Right lobe of liver (tissue), 4 donors: ENCODE measurements at regions not wholly inside any gene's neighbourhood (a gene's known extent, or its start where the extent isn't known, plus 50 kb on each side); places are given as distances from the start of the nearest gene placed in this dataset.

Experiments
- CTCF ChIP-seq, 4 donors: fragments of 200-600 bp in 3 of 4; fragments of 450-650 bp in 1 of 4; IDR thresholded peaks; one replicate each; pipeline versions ENCODE4 v1.5.1 to v1.8.0; 2016 to 2022; ENCODE audit warnings: antibody characterized with exemption in 4 of 4, mild to moderate bottlenecking in 2 of 4
- POLR2A ChIP-seq: fragments of 450-650 bp; IDR thresholded peaks from one replicate; pipeline ENCODE4 v1.6.1; 2017; ENCODE audit warnings: antibody characterized with exemption, mild to moderate bottlenecking
- donor health status: DM: no; HTN: no; CAD: no.
- donor health status: DM: no; HTN: no; CAD: no.
- donor health status: DM: no; HTN: yes; CAD: no.

- TF ChIP-seq CTCF (IDR thresholded peaks at IDR 0.05), result no peak
- no peak for TF ChIP-seq POLR2A
Measured at GRCh38 chr18:44557616-44558151, 123.0 kb upstream of the SETBP1 start.
